Natural killer cell treated with Interleukin-12 subunit alpha and Interleukin-12 subunit beta and Interleukin-15 and Interleukin-18, amount 100 ng/mL, for 72 hours (primary cell): ENCODE measurements at regions not wholly inside any gene's neighbourhood (a gene's known extent, or its start where the extent isn't known, plus 50 kb on each side); places are given as distances from the start of the nearest gene placed in this dataset.
"Not testable (repeated sequence)": the region's sequence is repeated elsewhere in the genome, so short reads cannot be mapped to it uniquely, and the experiment has no call there.

ENCODE experiments used
- ATAC-seq, 2 donors: fragments of 150-1000 bp; cut with Tn5 transposase in 1 of 2; sonication (Bioruptor Pico), chemical (Tn5 transposase) in 1 of 2; 2 replicates each; pipeline ENCODE4 v1.10.0; 2021
- DNase-seq: peaks from one replicate; pipeline ENCODE4 v3.0.0; 2022; ENCODE audit warnings: low spot score
- H3K27ac Mint-ChIP-seq, 2 donors: 1 replicate in 1 of 2; 2 replicates in 1 of 2; pipeline ENCODE4 v1.8.0; 2022; ENCODE audit warnings: mixed read lengths in 2 of 2, mild to moderate bottlenecking in 1 of 2, moderate library complexity in 1 of 2
- H3K27me3 Mint-ChIP-seq, 2 donors: 1 replicate in 1 of 2; 2 replicates in 1 of 2; pipeline ENCODE4 v1.8.0; 2022; ENCODE audit warnings: mixed read lengths in 2 of 2
- H3K36me3 Mint-ChIP-seq: one replicate; pipeline ENCODE4 v1.8.0; 2022; ENCODE audit warnings: mixed read lengths
- H3K4me1 Mint-ChIP-seq, 2 donors: 1 replicate in 1 of 2; 2 replicates in 1 of 2; pipeline ENCODE4 v1.8.0; 2022; ENCODE audit warnings: low read depth in 2 of 2, mixed read lengths in 2 of 2, mild to moderate bottlenecking in 1 of 2
- H3K4me3 Mint-ChIP-seq: one replicate; pipeline ENCODE4 v1.8.0; 2022; ENCODE audit warnings: mixed read lengths
- H3K9me3 Mint-ChIP-seq: 2 replicates; pipeline ENCODE4 v1.8.0; 2022; ENCODE audit warnings: mixed read lengths

GRCh38 chr13:44044547-44045179 is 165.0 kb downstream of the LACC1 start:
- Mint-ChIP-seq H3K4me1 (no peaks in the 10 kb centered on the region), H3K27me3 (peaks cover 22 to 33% of the 10 kb centered on the region in 2 donors), H3K27ac (no peak overlapping the region), H3K4me3 (no peak overlapping the region), H3K9me3 (no peaks in the 10 kb centered on the region), H3K36me3 (no peaks in the 10 kb centered on the region)
- ATAC-seq = no peak
- DNase-seq = no peak

- Mint-ChIP-seq H3K27ac (no peak overlapping the region), H3K36me3 (no peaks in the 10 kb centered on the region), H3K9me3 (no peaks in the 10 kb centered on the region), H3K27me3 (peaks cover 23 to 33% of the 10 kb centered on the region in 2 donors), H3K4me1 (no peaks in the 10 kb centered on the region), H3K4me3 (no peak overlapping the region)
- ATAC-seq (no peak), DNase-seq (no peak)
These were observed 165.5 kb downstream of the LACC1 start for GRCh38 chr13:44045180-44045562.

DNA sequence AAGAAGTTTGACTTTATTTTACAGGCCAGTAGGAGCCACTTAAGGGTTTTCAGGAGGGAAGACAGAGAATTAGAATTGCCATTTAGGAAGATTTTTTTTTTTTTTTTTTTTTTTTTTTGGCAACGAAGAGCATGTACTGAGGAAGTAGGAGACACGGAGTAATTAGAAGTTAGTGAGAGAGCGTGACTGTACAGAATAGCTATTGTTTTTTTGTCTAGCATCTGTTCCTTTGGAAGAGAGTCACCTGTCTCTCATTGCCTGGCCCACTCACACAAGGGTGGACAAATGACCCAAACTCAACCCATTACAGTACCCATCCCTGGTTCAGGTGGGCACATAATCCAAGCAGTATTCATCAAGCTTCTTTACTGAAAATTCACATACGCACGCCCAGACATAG is 166.7 kb downstream of the LACC1 start:
- DNase-seq = no peak
- no peaks in the 10 kb centered on the region for H3K9me3 Mint-ChIP-seq
- H3K36me3 Mint-ChIP-seq = no peaks in the 10 kb centered on the region
- no peak overlapping the region for H3K4me3 Mint-ChIP-seq
- H3K27ac Mint-ChIP-seq = no peak overlapping the region
- no peaks in the 10 kb centered on the region for H3K4me1 Mint-ChIP-seq
- H3K27me3 Mint-ChIP-seq = peaks cover 20 to 26% of the 10 kb centered on the region in 2 donors
- ATAC-seq = no peak

- Mint-ChIP-seq H3K27me3 (peaks cover 28 to 38% of the 10 kb centered on the region in 2 donors), H3K27ac (no peak overlapping the region), H3K4me3 (no peak overlapping the region), H3K4me1 (no peaks in the 10 kb centered on the region), H3K9me3 (no peaks in the 10 kb centered on the region), H3K36me3 (no peaks in the 10 kb centered on the region)
- ATAC-seq (no peak), DNase-seq (no peak)
These were observed 168.6 kb downstream of the LACC1 start for GRCh38 chr13:44048326-44048725.

DNA sequence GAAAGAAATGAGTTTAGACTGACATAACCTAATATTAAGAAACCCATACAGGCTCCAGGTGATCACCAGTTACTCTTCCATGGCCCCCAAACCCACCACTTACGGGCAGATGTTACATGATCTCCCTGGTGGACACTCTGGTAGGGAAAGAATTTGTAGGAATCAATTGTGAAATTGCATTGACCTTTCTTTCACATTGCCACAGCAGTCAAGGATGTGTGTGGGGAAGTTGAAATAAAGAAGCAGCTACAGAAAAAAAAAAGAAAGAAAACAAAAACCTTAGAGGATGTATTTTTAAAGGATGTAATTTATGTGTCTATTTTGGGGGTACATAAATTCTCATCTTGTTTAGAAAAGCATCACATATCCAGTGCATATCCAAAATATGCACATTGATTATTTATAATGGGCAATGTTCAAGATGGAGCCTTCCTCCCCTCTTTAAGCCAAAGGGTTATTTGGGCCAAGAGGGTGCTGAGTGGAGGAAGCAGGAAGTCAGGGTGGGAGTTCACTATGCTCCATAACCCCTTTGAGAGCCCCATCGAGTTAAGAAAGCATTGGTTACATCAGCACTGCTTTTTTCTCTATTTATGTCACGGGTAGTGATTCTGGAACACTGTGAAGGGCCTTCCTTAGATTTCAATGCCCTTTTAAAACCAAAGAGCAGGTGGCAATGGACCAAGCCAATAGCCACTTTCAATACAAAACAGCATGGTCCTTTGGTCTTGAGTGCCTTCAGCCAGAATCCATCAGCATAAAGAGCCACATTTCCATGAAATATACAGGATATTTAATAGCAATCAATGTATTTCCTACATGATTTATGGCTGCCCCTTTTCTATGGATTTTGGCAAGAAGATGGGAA is 169.6 kb downstream of the LACC1 start:
- DNase-seq (no peak), ATAC-seq (no peak)
- H3K4me1 Mint-ChIP-seq = no peaks in the 10 kb centered on the region
- H3K9me3 Mint-ChIP-seq = no peaks in the 10 kb centered on the region
- no peak overlapping the region for H3K27ac Mint-ChIP-seq
- no peak overlapping the region for H3K4me3 Mint-ChIP-seq
- no peaks in the 10 kb centered on the region for H3K36me3 Mint-ChIP-seq
- H3K27me3 Mint-ChIP-seq = peaks cover 34 to 48% of the 10 kb centered on the region in 2 donors

DNA sequence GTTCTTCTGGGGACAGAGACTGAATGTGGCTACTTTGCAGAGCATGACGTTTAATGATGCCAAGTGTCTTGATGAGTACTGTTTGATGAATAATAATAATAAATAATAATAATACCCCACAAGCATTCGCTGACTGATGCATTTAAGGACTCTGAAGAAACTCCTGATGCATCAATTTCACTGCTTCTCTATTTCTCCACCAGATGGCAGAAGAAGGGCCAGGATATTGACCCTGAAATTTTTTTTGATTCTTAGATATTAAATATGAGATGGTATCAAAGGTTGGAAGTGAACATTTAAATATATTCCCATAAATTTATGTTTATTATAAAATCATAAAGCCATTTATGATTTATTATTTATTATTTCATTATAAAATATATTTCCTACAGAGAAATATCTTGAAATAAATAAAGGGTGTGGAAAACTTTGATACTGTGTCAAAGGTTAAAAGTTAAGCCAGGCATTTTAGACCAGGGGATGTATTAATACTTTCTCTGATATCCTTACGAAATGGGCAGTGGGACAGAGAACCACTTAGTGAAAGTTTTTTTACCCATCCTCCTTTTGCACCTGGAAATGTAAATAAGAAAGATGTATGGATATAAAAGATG is 170.9 kb downstream of the LACC1 start:
- H3K9me3 Mint-ChIP-seq = no peaks in the 10 kb centered on the region
- H3K4me1 Mint-ChIP-seq = peaks cover 4 to 5% of the 10 kb centered on the region in 2 donors
- H3K36me3 Mint-ChIP-seq = no peaks in the 10 kb centered on the region
- peaks cover 42 to 57% of the 10 kb centered on the region in 2 donors for H3K27me3 Mint-ChIP-seq
- DNase-seq (no peak), ATAC-seq (no peak)
- no peak overlapping the region for H3K27ac Mint-ChIP-seq
- H3K4me3 Mint-ChIP-seq = no peak overlapping the region

- Mint-ChIP-seq H3K4me1 (peaks cover 7 to 10% of the 10 kb centered on the region in 2 donors), H3K4me3 (no peak overlapping the region), H3K36me3 (no peaks in the 10 kb centered on the region), H3K9me3 (no peaks in the 10 kb centered on the region), H3K27ac (no peak overlapping the region), H3K27me3 (peaks cover 38 to 53% of the 10 kb centered on the region in 2 donors)
- ATAC-seq (no peak), DNase-seq (no peak)
These were observed 171.7 kb downstream of the LACC1 start for GRCh38 chr13:44051405-44051804.

GRCh38 chr13:44051918-44052675 is 172.4 kb downstream of the LACC1 start:
- Mint-ChIP-seq H3K36me3 (no peaks in the 10 kb centered on the region), H3K9me3 (no peaks in the 10 kb centered on the region), H3K4me1 (peaks cover 7 to 10% of the 10 kb centered on the region in 2 donors), H3K27ac (no peak overlapping the region), H3K27me3 (peaks cover 35 to 54% of the 10 kb centered on the region in 2 donors), H3K4me3 (no peak overlapping the region)
- ATAC-seq (no peak), DNase-seq (no peak)

DNA sequence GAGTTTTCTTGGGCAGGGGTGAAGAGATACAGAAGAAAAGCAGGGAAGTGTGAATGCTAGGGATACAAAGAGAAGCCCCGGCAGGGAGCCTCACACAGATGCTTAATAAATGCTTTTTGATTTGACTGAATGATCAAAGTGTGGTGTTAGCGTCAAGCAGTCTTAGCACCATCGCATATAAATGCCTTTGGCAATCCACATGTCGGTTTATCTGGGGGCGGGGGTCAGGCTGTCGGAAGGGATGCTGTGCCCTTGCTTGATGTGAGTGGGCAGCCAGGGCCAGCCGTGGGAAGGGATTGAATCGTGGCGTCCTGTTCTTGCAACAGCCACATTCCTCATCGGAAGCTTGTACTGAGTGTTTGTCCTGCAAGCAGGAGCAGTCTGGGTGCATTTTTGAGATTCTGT is 173.1 kb downstream of the LACC1 start:
- ATAC-seq (no peak), DNase-seq (no peak)
- no peak overlapping the region for H3K4me3 Mint-ChIP-seq
- no peaks in the 10 kb centered on the region for H3K9me3 Mint-ChIP-seq
- peaks cover 37 to 56% of the 10 kb centered on the region in 2 donors for H3K27me3 Mint-ChIP-seq
- no peak overlapping the region for H3K27ac Mint-ChIP-seq
- peaks cover 7 to 10% of the 10 kb centered on the region in 2 donors for H3K4me1 Mint-ChIP-seq
- no peaks in the 10 kb centered on the region for H3K36me3 Mint-ChIP-seq

DNA sequence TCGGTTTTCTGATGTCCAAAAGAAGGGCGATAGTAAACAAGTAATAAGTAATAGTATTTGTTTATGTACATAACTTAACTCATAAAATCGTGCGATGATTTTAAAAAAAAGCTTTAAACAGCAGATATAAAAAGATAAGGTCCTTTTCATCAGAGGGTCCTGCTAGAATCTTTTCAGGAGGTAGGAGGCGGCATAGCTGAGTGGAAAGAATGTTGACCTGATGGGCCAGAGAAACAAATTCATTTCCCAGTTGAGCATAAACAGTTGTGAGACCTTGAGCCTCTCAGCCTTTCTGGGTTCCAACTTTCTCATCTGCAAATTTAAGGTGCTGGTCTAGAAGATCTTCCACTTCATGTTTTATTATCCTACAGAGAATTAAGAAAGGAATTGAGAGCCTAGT is 173.5 kb downstream of the LACC1 start:
- Mint-ChIP-seq H3K27me3 (peaks cover 37 to 56% of the 10 kb centered on the region in 2 donors), H3K27ac (no peak overlapping the region), H3K9me3 (no peaks in the 10 kb centered on the region), H3K4me3 (no peak overlapping the region), H3K36me3 (no peaks in the 10 kb centered on the region), H3K4me1 (peaks cover 7 to 10% of the 10 kb centered on the region in 2 donors)
- ATAC-seq (no peak), DNase-seq (no peak)

GRCh38 chr13:44054525-44054924 is 174.8 kb downstream of the LACC1 start:
- no peak for ATAC-seq
- H3K27ac Mint-ChIP-seq = no peak overlapping the region
- H3K9me3 Mint-ChIP-seq = no peaks in the 10 kb centered on the region
- H3K4me1 Mint-ChIP-seq = peaks cover 7 to 10% of the 10 kb centered on the region in 2 donors
- no peak for DNase-seq
- H3K4me3 Mint-ChIP-seq = no peak overlapping the region
- H3K36me3 Mint-ChIP-seq = no peaks in the 10 kb centered on the region
- peaks cover 36 to 61% of the 10 kb centered on the region in 2 donors for H3K27me3 Mint-ChIP-seq

DNA sequence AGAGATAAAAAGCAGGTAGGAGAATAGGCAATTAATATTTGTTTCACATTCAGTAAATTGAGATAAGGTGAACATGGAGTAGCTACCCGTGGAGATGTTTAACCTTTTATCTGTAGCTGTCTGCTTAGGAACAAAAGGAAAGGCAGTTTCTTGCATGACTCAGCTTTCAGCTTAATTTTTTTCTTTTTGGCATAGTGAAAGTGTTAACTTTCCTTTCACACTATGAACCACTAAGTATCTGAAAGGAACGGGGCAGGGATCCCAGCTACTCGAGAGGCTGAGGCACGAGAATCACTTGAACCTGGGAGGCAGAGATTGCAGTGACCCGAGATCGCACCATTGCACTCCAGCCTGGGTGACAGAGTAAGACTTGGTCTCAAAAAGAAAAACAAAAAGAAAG is 176.0 kb downstream of the LACC1 start:
- not testable (repeated sequence) for H3K4me3 Mint-ChIP-seq, H3K9me3 Mint-ChIP-seq, H3K36me3 Mint-ChIP-seq, DNase-seq
- Mint-ChIP-seq H3K27me3 (peaks cover 39 to 71% of the 10 kb centered on the region in 2 donors), H3K27ac (peak overlapping the region in 1 of 2 donors; percentile 5), H3K4me1 (peaks cover 7 to 10% of the 10 kb centered on the region in 2 donors)
- peak in 1 of 2 donors; percentile 48 for ATAC-seq

DNA sequence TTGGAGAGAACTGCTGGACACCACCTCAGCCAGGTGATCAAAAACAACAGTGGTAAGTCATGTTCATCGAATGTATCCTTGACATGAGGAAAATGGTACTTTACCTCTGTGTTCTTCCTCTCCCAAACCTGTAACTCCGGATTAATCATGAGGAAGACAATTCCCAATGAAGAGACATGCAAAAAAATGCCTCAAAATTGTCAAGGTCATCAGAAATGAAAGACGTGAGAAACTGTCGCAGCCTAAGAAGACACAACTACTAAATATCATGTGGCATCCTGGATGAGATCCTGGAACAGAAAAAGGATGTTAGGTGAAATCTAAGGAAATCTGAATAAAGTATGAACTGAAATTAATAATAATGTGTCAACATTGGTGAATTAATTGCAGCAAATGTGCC is 178.4 kb downstream of the LACC1 start:
- peaks cover 31 to 69% of the 10 kb centered on the region in 2 donors for H3K27me3 Mint-ChIP-seq

More for the DNA sequence above, 178.4 kb downstream of the LACC1 start:
- Mint-ChIP-seq H3K4me1 (peaks cover 7 to 10% of the 10 kb centered on the region in 2 donors), H3K27ac (no peak overlapping the region), H3K9me3 (no peaks in the 10 kb centered on the region), H3K36me3 (no peaks in the 10 kb centered on the region), H3K4me3 (no peak overlapping the region)
- no peak for DNase-seq
- no peak for ATAC-seq
